ENCODE measurements at regions not wholly inside any gene's neighbourhood (a gene's known extent, or its start where the extent isn't known, plus 50 kb on each side); places are given as distances from the start of the nearest gene placed in this dataset.

DNA sequence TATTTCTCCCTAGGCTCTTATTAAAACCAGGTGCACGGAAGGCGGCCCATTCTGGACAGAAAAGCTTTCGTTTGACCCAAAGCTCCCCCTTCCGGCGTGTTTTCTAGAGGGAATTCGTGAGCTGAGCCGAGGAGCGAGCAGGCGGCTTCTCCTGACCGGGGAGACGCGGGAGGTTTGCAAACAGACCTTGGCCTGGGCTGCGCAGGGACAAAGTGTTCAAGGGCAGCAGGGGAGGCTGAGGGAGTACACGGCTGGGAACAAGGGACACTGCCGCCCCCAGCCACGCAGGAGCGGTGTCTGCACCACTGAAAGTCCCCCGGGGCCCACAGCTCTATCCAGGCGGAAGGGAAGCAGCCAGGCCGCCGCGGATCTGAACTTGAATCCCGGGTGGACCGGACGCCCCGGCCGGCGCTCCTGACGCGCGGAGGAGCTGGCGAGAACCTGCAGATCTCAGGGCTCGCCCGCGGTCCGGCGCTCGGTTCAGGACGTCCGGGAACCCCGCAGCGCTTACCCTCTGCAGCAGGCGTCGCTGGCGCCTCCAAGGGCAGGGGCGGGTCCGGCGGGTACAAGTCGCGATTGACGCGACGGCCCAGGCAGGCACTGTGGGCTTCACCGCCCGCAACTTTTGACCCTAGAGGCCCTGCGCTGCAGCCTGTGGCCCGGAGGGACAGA, 101.9 kb downstream of the WT1 start:
- no peaks in the 10 kb centered on the region for H3K36me3 Mint-ChIP-seq
- peak; percentile 43 for ATAC-seq
- H3K27ac Mint-ChIP-seq = no peak overlapping the region
- H3K9me3 Mint-ChIP-seq = peaks cover 4% of the 10 kb centered on the region
- peaks cover 12% of the 10 kb centered on the region for H3K4me1 Mint-ChIP-seq
- peaks cover 60% of the 10 kb centered on the region for H3K27me3 Mint-ChIP-seq
- peak overlapping the region; percentile 66 for H3K4me3 Mint-ChIP-seq

DNA sequence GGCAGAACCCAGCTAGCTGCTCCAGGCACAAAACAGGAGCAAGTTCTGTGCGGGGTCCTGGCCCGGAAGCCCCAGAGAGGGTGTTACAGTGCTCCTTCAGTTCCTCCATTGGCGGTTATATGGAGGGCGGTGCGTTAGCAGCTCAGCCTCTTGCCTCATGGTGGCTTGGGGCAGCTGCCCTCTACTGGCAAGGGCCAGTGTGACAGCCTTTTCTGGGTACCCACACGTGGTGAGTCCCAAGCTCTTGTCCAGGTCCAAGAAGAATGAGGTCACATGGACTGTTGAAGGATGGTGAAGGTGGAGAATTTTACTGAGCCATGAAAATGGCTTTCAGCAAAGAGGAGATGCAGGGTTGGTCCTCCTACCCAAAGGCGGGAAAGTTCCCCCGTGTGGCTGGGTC, 100.5 kb downstream of the WT1 start:
- Mint-ChIP-seq H3K4me1 (peaks cover 12% of the 10 kb centered on the region), H3K4me3 (no peak overlapping the region), H3K9me3 (peaks cover 4% of the 10 kb centered on the region), H3K36me3 (no peaks in the 10 kb centered on the region), H3K27ac (no peak overlapping the region), H3K27me3 (peaks cover 60% of the 10 kb centered on the region)
- no peak for ATAC-seq

All from stimulated activated memory B cell treated with anti-CD40 and anti-IgM and Interleukin-4, amounts not matched to agents 10 μg/mL and 1 μg/mL and 100 μg/mL, for 72 hours (primary cell).